Fibroblast of lung (primary cell): ENCODE measurements at regions not wholly inside any gene's neighbourhood (a gene's known extent, or its start where the extent isn't known, plus 50 kb on each side); places are given as distances from the start of the nearest gene placed in this dataset.
A peak's percentile ranks its signal among the peaks of the same experiment; 100 is the strongest.

Experiments
- DNase-seq, 2 donors: peaks; one replicate each; pipeline versions ENCODE4 v3.0.0 to v3.0.0-alpha.2; 2010; ENCODE audit warnings: low read depth in 2 of 2
- H2AFZ ChIP-seq: 2 replicates; pipeline ENCODE4 v1.5.1; 2012; ENCODE audit warnings: low read length, control low read depth, inconsistent platforms
- H3K27ac ChIP-seq: 2 replicates; pipeline ENCODE4 v1.5.1; 2011; ENCODE audit warnings: low read length, control low read depth; ENCODE audit not compliant: insufficient read depth
- H3K27me3 ChIP-seq: 2 replicates; pipeline ENCODE4 v1.5.1; 2011; ENCODE audit warnings: mild to moderate bottlenecking, low read length; ENCODE audit not compliant: control insufficient read depth, insufficient read depth
- H3K36me3 ChIP-seq: 2 replicates; pipeline ENCODE4 v1.5.1; 2011; ENCODE audit warnings: low read length; ENCODE audit not compliant: control insufficient read depth, insufficient read depth
- H3K4me1 ChIP-seq: 2 replicates; pipeline ENCODE4 v1.5.1; 2011; ENCODE audit warnings: low read length; ENCODE audit not compliant: control insufficient read depth, insufficient read depth; ENCODE audit errors: extremely low read depth
- H3K4me2 ChIP-seq: 2 replicates; pipeline ENCODE4 v1.5.1; 2011; ENCODE audit warnings: low read length, control low read depth; ENCODE audit not compliant: insufficient read depth; ENCODE audit errors: extremely low read depth
- H3K4me3 ChIP-seq, 4 experiments: fragments of 200-600 bp in 1 of 4; sonication (generic) in 1 of 4; replicated peaks in 1 of 4; 2 replicates each; pipeline ENCODE4 v1.5.1; 2011 to 2016; ENCODE audit warnings: low read length in 4 of 4, low read depth in 3 of 4, mild to moderate bottlenecking in 3 of 4, control low read depth in 2 of 4, inconsistent platforms in 1 of 4, mixed read lengths in 1 of 4; ENCODE audit not compliant: insufficient read depth in 1 of 4; ENCODE audit errors: control extremely low read depth in 1 of 4
- H3K79me2 ChIP-seq: 2 replicates; pipeline ENCODE4 v1.5.1; 2012; ENCODE audit warnings: mild to moderate bottlenecking, low read length, inconsistent platforms; ENCODE audit not compliant: control insufficient read depth, insufficient read depth
- H3K9ac ChIP-seq: 2 replicates; pipeline ENCODE4 v1.5.1; 2011; ENCODE audit warnings: mild to moderate bottlenecking, low read length, control low read depth; ENCODE audit not compliant: insufficient read depth
- H3K9me3 ChIP-seq: 2 replicates; pipeline ENCODE4 v1.5.1; 2012; ENCODE audit warnings: low read depth, low read length; ENCODE audit not compliant: control insufficient read depth, insufficient read depth
- H4K20me1 ChIP-seq: 2 replicates; pipeline ENCODE4 v1.5.1; 2011; ENCODE audit warnings: low read length; ENCODE audit not compliant: control insufficient read depth, insufficient read depth; ENCODE audit errors: extremely low read depth
- CTCF ChIP-seq, 2 donors: IDR thresholded peaks in 1 of 2; conservative IDR thresholded peaks in 1 of 2; 1 replicate in 1 of 2; 2 replicates in 1 of 2; pipeline ENCODE4 v1.5.1; 2011 to 2012; ENCODE audit warnings: low read length in 2 of 2, control low read depth in 1 of 2, inconsistent platforms in 1 of 2, low read depth in 1 of 2, mild to moderate bottlenecking in 1 of 2
- EZH2 ChIP-seq: IDR thresholded peaks from 2 replicates; pipeline ENCODE4 v1.5.1; 2012; ENCODE audit warnings: low read length, control low read depth, mild to moderate bottlenecking; ENCODE audit errors: missing control alignments

GRCh38 chr2:182594286-182594685, 121.8 kb upstream of the DNAJC10 start:
- no peak for TF ChIP-seq CTCF (conservative IDR thresholded peaks at IDR 0.05 in 1 of 2, IDR thresholded peaks at IDR 0.05 in 1 of 2; ENCODE audit: low read depth in 1 of 2, low read length in 2 of 2)
- no peak for TF ChIP-seq EZH2
- Histone ChIP-seq H3K4me2 (no peak overlapping the region), H3K27me3 (no peaks in the 10 kb centered on the region), H3K36me3 (no peaks in the 10 kb centered on the region), H3K9me3 (no peaks in the 10 kb centered on the region), H2AFZ (no peak overlapping the region), H3K79me2 (no peaks in the 10 kb centered on the region), H3K4me1 (peaks cover 15% of the 10 kb centered on the region), H3K9ac (no peak overlapping the region), H3K27ac (no peak overlapping the region), H4K20me1 (no peaks in the 10 kb centered on the region), H3K4me3 (no peak overlapping the region)
- peak; percentile 37 to 67 for DNase-seq

GRCh38 chr2:182595650-182596049, 120.4 kb upstream of the DNAJC10 start:
- H3K4me2 ChIP-seq, result no peak overlapping the region

GRCh38 chr2:182597570-182598295, 118.3 kb upstream of the DNAJC10 start:
- Histone ChIP-seq H2AFZ (no peak overlapping the region), H3K4me2 (no peak overlapping the region), H3K4me3 (no peak overlapping the region), H3K36me3 (no peaks in the 10 kb centered on the region), H3K9ac (no peak overlapping the region), H3K79me2 (no peaks in the 10 kb centered on the region), H3K9me3 (no peaks in the 10 kb centered on the region), H3K4me1 (peaks cover 11% of the 10 kb centered on the region), H3K27me3 (no peaks in the 10 kb centered on the region), H3K27ac (no peak overlapping the region), H4K20me1 (no peaks in the 10 kb centered on the region)
- DNase-seq, result peak; percentile 16 to 45
- TF ChIP-seq EZH2 (no peak), CTCF (conservative IDR thresholded peaks at IDR 0.05 in 1 of 2, IDR thresholded peaks at IDR 0.05 in 1 of 2; ENCODE audit: low read depth in 1 of 2, low read length in 2 of 2) (no peak)

More at GRCh38 chr2:182595650-182596049, 120.4 kb upstream of the DNAJC10 start:
- no peak overlapping the region for H3K27ac ChIP-seq
- no peaks in the 10 kb centered on the region for H3K36me3 ChIP-seq
- no peaks in the 10 kb centered on the region for H3K79me2 ChIP-seq
- DNase-seq, result no peak
- H3K27me3 ChIP-seq, result no peaks in the 10 kb centered on the region
- H3K4me3 ChIP-seq, result no peak overlapping the region
- no peaks in the 10 kb centered on the region for H4K20me1 ChIP-seq
- H3K4me1 ChIP-seq, result peaks cover 15% of the 10 kb centered on the region
- TF ChIP-seq CTCF (conservative IDR thresholded peaks at IDR 0.05 in 1 of 2, IDR thresholded peaks at IDR 0.05 in 1 of 2; ENCODE audit: low read depth in 1 of 2, low read length in 2 of 2) (no peak), EZH2 (no peak)
- H3K9ac ChIP-seq, result no peak overlapping the region
- no peaks in the 10 kb centered on the region for H3K9me3 ChIP-seq
- H2AFZ ChIP-seq, result no peak overlapping the region
